HEK293 (cell line): ENCODE measurements at regions not wholly inside any gene's neighbourhood (a gene's known extent, or its start where the extent isn't known, plus 50 kb on each side); places are given as distances from the start of the nearest gene placed in this dataset.

Experiments used
- CTCF ChIA-PET: fragments of 350-600 bp; formaldehyde crosslinking; extraction: SDS; loops from one replicate; lab custom pipeline; 2021; ENCODE audit warnings: antibody characterized with exemption; lab: Yijun Ruan, JAX
- POLR2A ChIA-PET: fragments of 300-600 bp; formaldehyde crosslinking; extraction: SDS; loops from one replicate; lab custom pipeline; 2020; ENCODE audit warnings: antibody characterized with exemption, inconsistent platforms; lab: Yijun Ruan, JAX
- H3K27ac ChIP-seq: fragments of 200-500 bp; sonication (Bioruptor generic); 2 replicates; pipeline ENCODE4 v1.5.1; 2014; ENCODE audit warnings: low read depth, low read length, control low read depth, inconsistent platforms; ENCODE audit errors: extremely low read depth
- H3K36me3 ChIP-seq, 2 experiments: fragments of 200-500 bp in 1 of 2; sonication (Bioruptor generic) in 1 of 2; 1 replicate in 1 of 2; 2 replicates in 1 of 2; pipeline ENCODE4 v1.5.1; 2014 to 2017; ENCODE audit warnings: inconsistent platforms in 2 of 2, low read length in 2 of 2; ENCODE audit not compliant: control insufficient read depth in 2 of 2, insufficient read depth in 1 of 2
- H3K4me1 ChIP-seq: fragments of 200-500 bp; sonication (Bioruptor generic); 2 replicates; pipeline ENCODE4 v1.5.1; 2014; ENCODE audit warnings: mild to moderate bottlenecking, low read length, inconsistent platforms; ENCODE audit not compliant: control insufficient read depth, insufficient read depth
- H3K4me3 ChIP-seq: 2 replicates; pipeline ENCODE4 v1.5.1; 2011; ENCODE audit warnings: low read depth, mild to moderate bottlenecking, control low read depth, low read length, moderate library complexity
- H3K9me3 ChIP-seq: fragments of 200-500 bp; sonication (Bioruptor generic); 2 replicates; pipeline ENCODE4 v1.5.1; 2014; ENCODE audit warnings: low read depth, low read length, inconsistent platforms; ENCODE audit not compliant: control insufficient read depth, insufficient read depth
- BCL11B ChIP-seq: fragments of 450-650 bp; formaldehyde crosslinking; IDR thresholded peaks from 2 replicates; pipeline ENCODE4 v1.5.1; 2016; ENCODE audit warnings: low read depth, missing biosample characterization, missing genetic modification characterization
- GLI4 ChIP-seq: fragments of 450-650 bp; formaldehyde crosslinking; IDR thresholded peaks from 2 replicates; pipeline ENCODE4 v1.5.1; 2016; ENCODE audit warnings: missing biosample characterization, missing genetic modification characterization
- HIC1 ChIP-seq: fragments of 450-650 bp; formaldehyde crosslinking; IDR thresholded peaks from 2 replicates; pipeline ENCODE4 v1.5.1; 2016; ENCODE audit warnings: missing biosample characterization, missing genetic modification characterization
- KLF10 ChIP-seq: fragments of 450-650 bp; IDR thresholded peaks from 2 replicates; pipeline ENCODE4 v1.5.1; 2018; ENCODE audit warnings: missing biosample characterization, mild to moderate bottlenecking, missing genetic modification characterization
- PRDM4 ChIP-seq: fragments of 450-650 bp; formaldehyde crosslinking; IDR thresholded peaks from 2 replicates; pipeline ENCODE4 v1.5.1; 2017; ENCODE audit warnings: missing biosample characterization, missing genetic modification characterization
- ZBTB1 ChIP-seq: fragments of 450-650 bp; formaldehyde crosslinking; IDR thresholded peaks from 2 replicates; pipeline ENCODE4 v1.5.1; 2016; ENCODE audit warnings: missing biosample characterization, missing genetic modification characterization
- ZBTB10 ChIP-seq: fragments of 450-650 bp; formaldehyde crosslinking; IDR thresholded peaks from 2 replicates; pipeline ENCODE4 v1.5.1; 2016; ENCODE audit warnings: missing biosample characterization, missing genetic modification characterization
- ZFHX2 ChIP-seq: fragments of 450-650 bp; formaldehyde crosslinking; conservative IDR thresholded peaks from 2 replicates; pipeline ENCODE4 v1.5.1; 2016; ENCODE audit warnings: missing biosample characterization, missing genetic modification characterization
- ZNF155 ChIP-seq: fragments of 450-650 bp; formaldehyde crosslinking; IDR thresholded peaks from 2 replicates; pipeline ENCODE4 v1.5.1; 2016; ENCODE audit warnings: missing biosample characterization, missing genetic modification characterization
- ZNF239 ChIP-seq: fragments of 450-650 bp; formaldehyde crosslinking; IDR thresholded peaks from 2 replicates; pipeline ENCODE4 v1.5.1; 2016; ENCODE audit warnings: missing biosample characterization, missing genetic modification characterization
- ZNF24 ChIP-seq: fragments of 450-650 bp; formaldehyde crosslinking; IDR thresholded peaks from 2 replicates; pipeline ENCODE4 v1.5.1; 2016; ENCODE audit warnings: missing biosample characterization, missing genetic modification characterization
- ZNF292 ChIP-seq: fragments of 450-650 bp; formaldehyde crosslinking; IDR thresholded peaks from 2 replicates; pipeline ENCODE4 v1.5.1; 2016; ENCODE audit warnings: low read depth, missing biosample characterization, missing genetic modification characterization, borderline replicate concordance
- ZNF302 ChIP-seq: fragments of 450-650 bp; formaldehyde crosslinking; IDR thresholded peaks from 2 replicates; pipeline ENCODE4 v1.5.1; 2016; ENCODE audit warnings: missing biosample characterization, missing genetic modification characterization, low read depth
- ZNF433 ChIP-seq: fragments of 450-650 bp; formaldehyde crosslinking; IDR thresholded peaks from 2 replicates; pipeline ENCODE4 v1.5.1; 2016; ENCODE audit warnings: missing biosample characterization, missing genetic modification characterization, low read depth
- ZNF473 ChIP-seq: fragments of 450-650 bp; formaldehyde crosslinking; IDR thresholded peaks from 2 replicates; pipeline ENCODE4 v1.5.1; 2017; ENCODE audit warnings: missing biosample characterization, missing genetic modification characterization
- ZNF560 ChIP-seq: fragments of 450-650 bp; formaldehyde crosslinking; IDR thresholded peaks from 2 replicates; pipeline ENCODE4 v1.5.1; 2017; ENCODE audit warnings: missing biosample characterization, missing genetic modification characterization, borderline replicate concordance
- ZNF571 ChIP-seq: fragments of 450-650 bp; formaldehyde crosslinking; IDR thresholded peaks from 2 replicates; pipeline ENCODE4 v1.5.0; 2017; ENCODE audit warnings: missing biosample characterization, missing genetic modification characterization
- ZNF621 ChIP-seq: fragments of 450-650 bp; formaldehyde crosslinking; IDR thresholded peaks from 2 replicates; pipeline ENCODE4 v1.5.1; 2017; ENCODE audit warnings: missing biosample characterization, missing genetic modification characterization
- ZNF629 ChIP-seq: fragments of 450-650 bp; formaldehyde crosslinking; IDR thresholded peaks from 2 replicates; pipeline ENCODE4 v1.5.1; 2017; ENCODE audit warnings: missing biosample characterization, missing genetic modification characterization
- ZNF654 ChIP-seq: fragments of 450-650 bp; formaldehyde crosslinking; IDR thresholded peaks from 2 replicates; pipeline ENCODE4 v1.5.1; 2016; ENCODE audit warnings: low read depth, missing biosample characterization, missing genetic modification characterization
- ZNF704 ChIP-seq: fragments of 450-650 bp; formaldehyde crosslinking; IDR thresholded peaks from 2 replicates; pipeline ENCODE4 v1.5.1; 2016; ENCODE audit warnings: missing biosample characterization, missing genetic modification characterization
- ZNF785 ChIP-seq: fragments of 450-650 bp; formaldehyde crosslinking; IDR thresholded peaks from 2 replicates; pipeline ENCODE4 v1.5.1; 2016; ENCODE audit warnings: missing biosample characterization, missing genetic modification characterization
- ZNF830 ChIP-seq: fragments of 450-650 bp; IDR thresholded peaks from 2 replicates; pipeline ENCODE4 v1.5.0; 2018; ENCODE audit warnings: missing biosample characterization, missing genetic modification characterization, low read depth, mild to moderate bottlenecking, moderate library complexity
- ZNF837 ChIP-seq: fragments of 450-650 bp; formaldehyde crosslinking; IDR thresholded peaks from 2 replicates; pipeline ENCODE4 v1.5.1; 2016; ENCODE audit warnings: missing biosample characterization, missing genetic modification characterization
- TF ChIP-seq, protein P1 (sequence below): sonication (generic); formaldehyde crosslinking; IDR thresholded peaks from 2 replicates; pipeline ENCODE4 v1.8.1; 2022; ENCODE audit warnings: mild to moderate bottlenecking, moderate library complexity, missing genetic modification reagents

DNA sequence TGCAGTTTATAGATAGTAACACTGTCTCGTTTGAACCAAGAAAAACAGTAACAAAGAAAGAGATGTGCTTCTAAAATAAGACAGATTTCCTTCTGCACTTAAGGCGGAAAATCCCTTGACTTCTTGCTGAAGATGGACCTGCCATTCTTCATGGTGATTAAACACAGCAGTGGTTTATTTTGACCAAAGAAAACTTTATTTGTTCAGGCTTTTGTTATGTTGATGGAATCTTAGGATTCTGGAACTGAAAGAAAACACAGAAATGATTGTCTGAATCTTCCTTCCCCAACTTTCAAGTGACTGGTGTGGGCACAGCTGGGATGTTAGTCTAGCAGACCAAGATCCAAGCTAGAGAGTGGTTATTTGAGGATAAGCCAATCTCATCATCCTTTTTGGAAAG, 72.2 kb downstream of the DACT1 start:
- no peaks in the 10 kb centered on the region for H3K36me3 ChIP-seq
- H3K27ac ChIP-seq = no peak overlapping the region
- H3K4me3 ChIP-seq = no peak overlapping the region
- POLR2A ChIA-PET = no interaction called here
- no peaks in the 10 kb centered on the region for H3K9me3 ChIP-seq
- H3K4me1 ChIP-seq = peaks cover 8% of the 10 kb centered on the region; the same call in 1 of the 2 replicates
- TF ChIP-seq ZNF571 (tag by site-specific recombination) (no peak), ZNF24 (tag by site-specific recombination) (no peak), ZNF560 (no peak), ZNF302 (tag by site-specific recombination) (no peak), KLF10 (no peak), ZBTB1 (tag by site-specific recombination) (no peak), ZNF621 (no peak), HIC1 (tag by site-specific recombination) (no peak), ZBTB10 (tag by site-specific recombination) (no peak), GLI4 (tag by site-specific recombination) (no peak), ZNF239 (tag by site-specific recombination) (no peak)
- CTCF ChIA-PET = no interaction called here

DNA sequence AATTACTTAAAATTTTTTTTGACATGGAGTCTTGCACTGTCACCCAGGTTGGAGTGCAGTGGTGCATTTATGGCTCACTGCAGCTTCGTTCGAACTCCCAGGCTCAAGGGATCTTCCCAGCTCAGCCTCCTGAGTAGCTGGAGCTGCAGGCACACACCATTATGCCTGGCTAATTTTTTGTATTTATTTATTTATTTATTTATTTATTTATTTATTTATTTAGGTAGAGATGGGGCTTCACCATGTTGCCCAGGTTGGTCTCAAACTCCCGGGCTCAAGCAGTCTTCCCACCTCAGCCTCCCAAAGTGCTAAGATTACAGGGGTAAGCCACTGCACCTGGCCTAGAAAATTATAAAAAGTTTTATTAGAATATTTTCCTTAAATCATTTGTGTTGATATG, 73.6 kb downstream of the DACT1 start:
- Histone ChIP-seq H3K36me3 (no peaks in the 10 kb centered on the region), H3K4me3 (no peak overlapping the region)
- TF ChIP-seq BCL11B (tag by site-specific recombination) = no peak
- TF ChIP-seq ZFHX2 (tag by site-specific recombination) = no peak
- TF ChIP-seq ZNF830 = no peak
- TF ChIP-seq ZNF155 (tag by site-specific recombination) = no peak
- no peak for TF ChIP-seq ZNF837 (tag by site-specific recombination)
- TF ChIP-seq ZNF629 (tag by site-specific recombination) = no peak
- TF ChIP-seq HIC1 (tag by site-specific recombination) = no peak
- TF ChIP-seq, protein P1, sequence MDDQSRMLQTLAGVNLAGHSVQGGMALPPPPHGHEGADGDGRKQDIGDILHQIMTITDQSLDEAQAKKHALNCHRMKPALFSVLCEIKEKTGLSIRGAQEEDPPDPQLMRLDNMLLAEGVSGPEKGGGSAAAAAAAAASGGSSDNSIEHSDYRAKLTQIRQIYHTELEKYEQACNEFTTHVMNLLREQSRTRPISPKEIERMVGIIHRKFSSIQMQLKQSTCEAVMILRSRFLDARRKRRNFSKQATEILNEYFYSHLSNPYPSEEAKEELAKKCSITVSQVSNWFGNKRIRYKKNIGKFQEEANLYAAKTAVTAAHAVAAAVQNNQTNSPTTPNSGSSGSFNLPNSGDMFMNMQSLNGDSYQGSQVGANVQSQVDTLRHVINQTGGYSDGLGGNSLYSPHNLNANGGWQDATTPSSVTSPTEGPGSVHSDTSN (CRISPR knock-in tag) = no peak
- no peak for TF ChIP-seq ZNF473 (tag by site-specific recombination)
- TF ChIP-seq ZNF433 (tag by site-specific recombination) = peak; percentile 46; the same call in 1 of the 2 replicates
- TF ChIP-seq ZNF292 (tag by site-specific recombination) = no peak
- no peak for TF ChIP-seq PRDM4 (tag by site-specific recombination)
- TF ChIP-seq ZNF785 (tag by site-specific recombination) = no peak
- no peak for TF ChIP-seq ZNF704
- TF ChIP-seq ZNF654 = 0 out of 2 replicates have a peak, but pooled peaks have one; percentile 7

More for the DNA sequence above, 73.6 kb downstream of the DACT1 start:
- Histone ChIP-seq H3K9me3 (no peaks in the 10 kb centered on the region), H3K27ac (no peak overlapping the region), H3K4me1 (peaks cover 4% of the 10 kb centered on the region; the same call in 1 of the 2 replicates)
- ChIA-PET POLR2A (no interaction called here), CTCF (no interaction called here)
